Astrocyte (in vitro differentiated cells and primary cell): ENCODE measurements at regions not wholly inside any gene's neighbourhood (a gene's known extent, or its start where the extent isn't known, plus 50 kb on each side); places are given as distances from the start of the nearest gene placed in this dataset.

Experiments
- DNase-seq: peaks from one replicate; pipeline ENCODE4 v3.0.0-alpha.2; 2010; ENCODE audit warnings: low read depth
- FAIRE-seq: peaks from 2 replicates; lab custom pipeline; 2011; peaks lifted over from hg19 to GRCh38; lab: Jason Lieb, UNC
- H2AFZ ChIP-seq: 2 replicates; pipeline ENCODE4 v1.6.0; 2012; ENCODE audit warnings: low read depth, low read length, inconsistent platforms
- H3K27ac ChIP-seq: 2 replicates; pipeline ENCODE4 v1.5.1; 2011; ENCODE audit warnings: low read depth, low read length, inconsistent platforms
- H3K27me3 ChIP-seq: 2 replicates; pipeline ENCODE4 v1.6.0; 2011; ENCODE audit warnings: low read length, inconsistent platforms; ENCODE audit not compliant: insufficient read depth
- H3K36me3 ChIP-seq: 2 replicates; pipeline ENCODE4 v1.5.1; 2011; ENCODE audit warnings: low read length, inconsistent platforms; ENCODE audit not compliant: insufficient read depth
- H3K4me1 ChIP-seq: 2 replicates; pipeline ENCODE4 v1.5.1; 2011; ENCODE audit warnings: low read length, inconsistent platforms; ENCODE audit not compliant: insufficient read depth
- H3K4me2 ChIP-seq: 2 replicates; pipeline ENCODE4 v1.6.0; 2012; ENCODE audit warnings: low read length, inconsistent platforms
- H3K4me3 ChIP-seq: 2 replicates; pipeline ENCODE4 v1.5.1; 2011; ENCODE audit warnings: low read depth, mild to moderate bottlenecking, low read length, inconsistent platforms; ENCODE audit not compliant: insufficient read depth
- H3K79me2 ChIP-seq: 2 replicates; pipeline ENCODE4 v1.6.0; 2012; ENCODE audit warnings: mild to moderate bottlenecking, low read length, inconsistent platforms; ENCODE audit not compliant: insufficient read depth
- H3K9ac ChIP-seq: 2 replicates; pipeline ENCODE4 v1.6.0; 2012; ENCODE audit warnings: mild to moderate bottlenecking, low read length, inconsistent platforms
- H3K9me3 ChIP-seq: 2 replicates; pipeline ENCODE4 v1.5.1; 2012; ENCODE audit warnings: low read depth, mild to moderate bottlenecking, low read length, inconsistent platforms; ENCODE audit not compliant: insufficient read depth
- H4K20me1 ChIP-seq: 2 replicates; pipeline ENCODE4 v1.6.0; 2012; ENCODE audit warnings: low read length, inconsistent platforms; ENCODE audit not compliant: insufficient read depth
- H3K27ac Mint-ChIP-seq: one replicate; pipeline ENCODE4 v1.8.0; 2021; ENCODE audit warnings: mild to moderate bottlenecking, mixed read lengths; ENCODE audit not compliant: unreplicated experiment
- H3K27me3 Mint-ChIP-seq: one replicate; pipeline ENCODE4 v1.8.0; 2021; ENCODE audit warnings: low read depth, mixed read lengths; ENCODE audit not compliant: unreplicated experiment
- H3K36me3 Mint-ChIP-seq: one replicate; pipeline ENCODE4 v1.8.0; 2021; ENCODE audit warnings: low read depth, mixed read lengths; ENCODE audit not compliant: unreplicated experiment
- H3K4me1 Mint-ChIP-seq: one replicate; pipeline ENCODE4 v1.8.0; 2021; ENCODE audit warnings: low read depth, mixed read lengths; ENCODE audit not compliant: unreplicated experiment
- H3K4me3 Mint-ChIP-seq: one replicate; pipeline ENCODE4 v1.8.0; 2021; ENCODE audit warnings: mild to moderate bottlenecking, moderate library complexity, mixed read lengths; ENCODE audit not compliant: unreplicated experiment
- H3K9me3 Mint-ChIP-seq: one replicate; pipeline ENCODE4 v1.8.0; 2021; ENCODE audit warnings: mild to moderate bottlenecking, mixed read lengths; ENCODE audit not compliant: unreplicated experiment
- EZH2 ChIP-seq: IDR thresholded peaks from 2 replicates; pipeline ENCODE4 v1.6.1; 2012; ENCODE audit warnings: mild to moderate bottlenecking, low read length, inconsistent platforms; ENCODE audit not compliant: insufficient read depth
- TF ChIP-seq, protein P1 (sequence below): IDR thresholded peaks from 2 replicates; pipeline ENCODE4 v1.5.1; 2011; ENCODE audit warnings: low read depth, mild to moderate bottlenecking, inconsistent platforms, low read length, moderate library complexity; ENCODE audit not compliant: insufficient read depth

DNA sequence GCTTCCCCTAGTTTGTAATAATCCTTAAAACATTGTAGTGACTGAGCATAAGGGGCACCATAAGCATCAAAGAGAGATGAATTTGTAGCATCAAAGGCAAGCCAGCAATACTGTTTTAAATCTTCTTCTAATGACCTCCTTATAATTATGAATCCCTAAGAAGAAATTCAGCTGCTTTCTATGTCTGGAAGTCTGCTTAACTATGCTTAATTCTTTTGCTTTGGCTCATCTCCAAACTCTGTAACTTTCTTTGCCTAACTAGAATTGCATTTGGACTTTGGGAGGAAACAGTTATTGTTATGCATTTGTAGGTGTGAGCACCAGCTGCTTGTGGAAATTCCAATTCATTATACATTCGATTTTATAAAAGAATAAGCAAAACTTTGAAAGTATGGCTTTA is 117.7 kb upstream of the SPATA16 start:
- Histone ChIP-seq H2AFZ (no peak overlapping the region), H3K4me3 (no peak overlapping the region), H3K27me3 (no peaks in the 10 kb centered on the region), H3K27ac (no peak overlapping the region), H3K4me2 (no peak overlapping the region), H3K9me3 (no peaks in the 10 kb centered on the region), H4K20me1 (no peaks in the 10 kb centered on the region), H3K9ac (no peak overlapping the region), H3K4me1 (no peaks in the 10 kb centered on the region), H3K36me3 (no peaks in the 10 kb centered on the region), H3K79me2 (no peaks in the 10 kb centered on the region)
- no peak for TF ChIP-seq EZH2
- TF ChIP-seq, protein P1, sequence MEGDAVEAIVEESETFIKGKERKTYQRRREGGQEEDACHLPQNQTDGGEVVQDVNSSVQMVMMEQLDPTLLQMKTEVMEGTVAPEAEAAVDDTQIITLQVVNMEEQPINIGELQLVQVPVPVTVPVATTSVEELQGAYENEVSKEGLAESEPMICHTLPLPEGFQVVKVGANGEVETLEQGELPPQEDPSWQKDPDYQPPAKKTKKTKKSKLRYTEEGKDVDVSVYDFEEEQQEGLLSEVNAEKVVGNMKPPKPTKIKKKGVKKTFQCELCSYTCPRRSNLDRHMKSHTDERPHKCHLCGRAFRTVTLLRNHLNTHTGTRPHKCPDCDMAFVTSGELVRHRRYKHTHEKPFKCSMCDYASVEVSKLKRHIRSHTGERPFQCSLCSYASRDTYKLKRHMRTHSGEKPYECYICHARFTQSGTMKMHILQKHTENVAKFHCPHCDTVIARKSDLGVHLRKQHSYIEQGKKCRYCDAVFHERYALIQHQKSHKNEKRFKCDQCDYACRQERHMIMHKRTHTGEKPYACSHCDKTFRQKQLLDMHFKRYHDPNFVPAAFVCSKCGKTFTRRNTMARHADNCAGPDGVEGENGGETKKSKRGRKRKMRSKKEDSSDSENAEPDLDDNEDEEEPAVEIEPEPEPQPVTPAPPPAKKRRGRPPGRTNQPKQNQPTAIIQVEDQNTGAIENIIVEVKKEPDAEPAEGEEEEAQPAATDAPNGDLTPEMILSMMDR, result no peak
- H3K36me3 Mint-ChIP-seq, result no peaks in the 10 kb centered on the region
- no peaks in the 10 kb centered on the region for H3K27me3 Mint-ChIP-seq
- H3K4me1 Mint-ChIP-seq, result no peaks in the 10 kb centered on the region
- H3K9me3 Mint-ChIP-seq, result no peaks in the 10 kb centered on the region
- DNase-seq (no peak), FAIRE-seq (no peak)
- no peak overlapping the region for H3K27ac Mint-ChIP-seq
- H3K4me3 Mint-ChIP-seq, result no peak overlapping the region

DNA sequence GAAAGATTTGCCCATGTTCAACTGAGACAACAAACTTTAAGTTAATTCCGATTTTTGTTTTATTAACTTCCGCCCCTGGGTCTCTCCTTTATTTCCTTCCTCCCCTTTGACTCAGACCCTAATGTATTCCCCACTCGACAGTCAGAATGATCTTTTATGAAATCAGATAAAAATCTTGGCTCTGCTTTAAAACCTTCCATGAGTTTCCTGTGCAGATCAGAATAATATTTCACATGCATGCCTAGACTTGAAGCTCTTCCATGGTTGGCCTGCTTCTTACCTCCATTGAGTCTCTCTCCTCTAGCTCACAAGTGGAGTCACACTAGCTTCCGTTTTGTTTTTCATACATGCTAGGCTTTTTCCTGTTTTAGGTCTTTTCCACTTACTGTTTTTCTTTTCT is 116.8 kb upstream of the SPATA16 start:
- H3K79me2 ChIP-seq, result no peaks in the 10 kb centered on the region
- no peak for TF ChIP-seq EZH2
- TF ChIP-seq, protein P1, result no peak
- H3K9ac ChIP-seq, result no peak overlapping the region
- no peak for FAIRE-seq
- no peak for DNase-seq
- Mint-ChIP-seq H3K9me3 (no peaks in the 10 kb centered on the region), H3K36me3 (no peaks in the 10 kb centered on the region), H3K27me3 (no peaks in the 10 kb centered on the region), H3K27ac (no peak overlapping the region), H3K4me3 (no peak overlapping the region), H3K4me1 (no peaks in the 10 kb centered on the region)
- H3K4me2 ChIP-seq, result no peak overlapping the region
- H3K27ac ChIP-seq, result no peak overlapping the region
- H3K4me3 ChIP-seq, result no peak overlapping the region
- no peaks in the 10 kb centered on the region for H3K4me1 ChIP-seq
- no peak overlapping the region for H2AFZ ChIP-seq
- no peaks in the 10 kb centered on the region for H3K36me3 ChIP-seq
- no peaks in the 10 kb centered on the region for H4K20me1 ChIP-seq
- no peaks in the 10 kb centered on the region for H3K9me3 ChIP-seq
- H3K27me3 ChIP-seq, result no peaks in the 10 kb centered on the region

- TF ChIP-seq EZH2, result no peak
- TF ChIP-seq, protein P1, result no peak
- H4K20me1 ChIP-seq, result no peaks in the 10 kb centered on the region
These were observed 114.5 kb upstream of the SPATA16 start for GRCh38 chr3:173255555-173255954.

More at GRCh38 chr3:173255555-173255954, 114.5 kb upstream of the SPATA16 start:
- FAIRE-seq, result no peak
- no peaks in the 10 kb centered on the region for H3K36me3 ChIP-seq
- no peak overlapping the region for H3K27ac Mint-ChIP-seq
- no peaks in the 10 kb centered on the region for H3K9me3 Mint-ChIP-seq
- H3K4me1 ChIP-seq, result no peaks in the 10 kb centered on the region
- no peak overlapping the region for H3K9ac ChIP-seq
- H3K79me2 ChIP-seq, result no peaks in the 10 kb centered on the region
- H3K9me3 ChIP-seq, result no peaks in the 10 kb centered on the region
- no peaks in the 10 kb centered on the region for H3K36me3 Mint-ChIP-seq
- DNase-seq, result no peak
- H3K4me3 Mint-ChIP-seq, result no peak overlapping the region
- no peak overlapping the region for H2AFZ ChIP-seq
- no peaks in the 10 kb centered on the region for H3K4me1 Mint-ChIP-seq
- H3K4me3 ChIP-seq, result no peak overlapping the region
- no peak overlapping the region for H3K27ac ChIP-seq
- H3K27me3 Mint-ChIP-seq, result no peaks in the 10 kb centered on the region
- H3K27me3 ChIP-seq, result no peaks in the 10 kb centered on the region
- no peak overlapping the region for H3K4me2 ChIP-seq
